Astrocyte (in vitro differentiated cells and primary cell): ENCODE measurements at regions not wholly inside any gene's neighbourhood (a gene's known extent, or its start where the extent isn't known, plus 50 kb on each side); places are given as distances from the start of the nearest gene placed in this dataset.

Experiments
- EZH2 ChIP-seq: IDR thresholded peaks from 2 replicates; pipeline ENCODE4 v1.6.1; 2012; ENCODE audit warnings: mild to moderate bottlenecking, low read length, inconsistent platforms; ENCODE audit not compliant: insufficient read depth
- TF ChIP-seq, protein P1 (sequence below): IDR thresholded peaks from 2 replicates; pipeline ENCODE4 v1.5.1; 2011; ENCODE audit warnings: low read depth, mild to moderate bottlenecking, inconsistent platforms, low read length, moderate library complexity; ENCODE audit not compliant: insufficient read depth

GRCh38 chr16:6687593-6687992 lies 645.1 kb upstream of the RBFOX1 start:
- no peak for TF ChIP-seq EZH2
- TF ChIP-seq, protein P1, sequence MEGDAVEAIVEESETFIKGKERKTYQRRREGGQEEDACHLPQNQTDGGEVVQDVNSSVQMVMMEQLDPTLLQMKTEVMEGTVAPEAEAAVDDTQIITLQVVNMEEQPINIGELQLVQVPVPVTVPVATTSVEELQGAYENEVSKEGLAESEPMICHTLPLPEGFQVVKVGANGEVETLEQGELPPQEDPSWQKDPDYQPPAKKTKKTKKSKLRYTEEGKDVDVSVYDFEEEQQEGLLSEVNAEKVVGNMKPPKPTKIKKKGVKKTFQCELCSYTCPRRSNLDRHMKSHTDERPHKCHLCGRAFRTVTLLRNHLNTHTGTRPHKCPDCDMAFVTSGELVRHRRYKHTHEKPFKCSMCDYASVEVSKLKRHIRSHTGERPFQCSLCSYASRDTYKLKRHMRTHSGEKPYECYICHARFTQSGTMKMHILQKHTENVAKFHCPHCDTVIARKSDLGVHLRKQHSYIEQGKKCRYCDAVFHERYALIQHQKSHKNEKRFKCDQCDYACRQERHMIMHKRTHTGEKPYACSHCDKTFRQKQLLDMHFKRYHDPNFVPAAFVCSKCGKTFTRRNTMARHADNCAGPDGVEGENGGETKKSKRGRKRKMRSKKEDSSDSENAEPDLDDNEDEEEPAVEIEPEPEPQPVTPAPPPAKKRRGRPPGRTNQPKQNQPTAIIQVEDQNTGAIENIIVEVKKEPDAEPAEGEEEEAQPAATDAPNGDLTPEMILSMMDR = no peak
